Glutamatergic neuron (in vitro differentiated cells): ENCODE measurements at regions not wholly inside any gene's neighbourhood (a gene's known extent, or its start where the extent isn't known, plus 50 kb on each side); places are given as distances from the start of the nearest gene placed in this dataset.

ENCODE experiments used
- DNase-seq: peaks from one replicate; pipeline ENCODE4 v3.0.0; 2022
- H3K27ac Mint-ChIP-seq: one replicate; pipeline ENCODE4 v1.8.0; 2020; ENCODE audit warnings: mild to moderate bottlenecking, mixed read lengths, inconsistent platforms; ENCODE audit not compliant: unreplicated experiment
- H3K27me3 Mint-ChIP-seq: one replicate; pipeline ENCODE4 v1.8.0; 2020; ENCODE audit warnings: mild to moderate bottlenecking, moderate library complexity, mixed read lengths, inconsistent platforms; ENCODE audit not compliant: unreplicated experiment
- H3K36me3 Mint-ChIP-seq: one replicate; pipeline ENCODE4 v1.8.0; 2020; ENCODE audit warnings: mild to moderate bottlenecking, mixed read lengths, inconsistent platforms; ENCODE audit not compliant: unreplicated experiment
- H3K4me1 Mint-ChIP-seq: one replicate; pipeline ENCODE4 v1.8.0; 2020; ENCODE audit warnings: mild to moderate bottlenecking, low read depth, mixed read lengths, inconsistent platforms; ENCODE audit not compliant: unreplicated experiment
- H3K4me3 Mint-ChIP-seq: one replicate; pipeline ENCODE4 v1.8.0; 2020; ENCODE audit warnings: mild to moderate bottlenecking, mixed read lengths, inconsistent platforms; ENCODE audit not compliant: unreplicated experiment
- H3K9me3 Mint-ChIP-seq: one replicate; pipeline ENCODE4 v1.8.0; 2020; ENCODE audit warnings: mild to moderate bottlenecking, moderate library complexity, mixed read lengths, inconsistent platforms; ENCODE audit not compliant: unreplicated experiment
- CTCF ChIP-seq: fragments of 200-600 bp; sonication (generic); IDR thresholded peaks from one replicate; pipeline ENCODE4 v1.5.0; 2021; ENCODE audit not compliant: partially characterized antibody, unreplicated experiment

- H3K36me3 Mint-ChIP-seq = no peaks in the 10 kb centered on the region
- peaks cover 4% of the 10 kb centered on the region for H3K9me3 Mint-ChIP-seq
- TF ChIP-seq CTCF = no peak
- no peak overlapping the region for H3K4me3 Mint-ChIP-seq
- H3K4me1 Mint-ChIP-seq = no peaks in the 10 kb centered on the region
- no peak for DNase-seq
- H3K27me3 Mint-ChIP-seq = no peaks in the 10 kb centered on the region
- no peak overlapping the region for H3K27ac Mint-ChIP-seq
These were observed 223.5 kb upstream of the NCAM2 start for GRCh38 chr21:20774737-20775136.

DNA sequence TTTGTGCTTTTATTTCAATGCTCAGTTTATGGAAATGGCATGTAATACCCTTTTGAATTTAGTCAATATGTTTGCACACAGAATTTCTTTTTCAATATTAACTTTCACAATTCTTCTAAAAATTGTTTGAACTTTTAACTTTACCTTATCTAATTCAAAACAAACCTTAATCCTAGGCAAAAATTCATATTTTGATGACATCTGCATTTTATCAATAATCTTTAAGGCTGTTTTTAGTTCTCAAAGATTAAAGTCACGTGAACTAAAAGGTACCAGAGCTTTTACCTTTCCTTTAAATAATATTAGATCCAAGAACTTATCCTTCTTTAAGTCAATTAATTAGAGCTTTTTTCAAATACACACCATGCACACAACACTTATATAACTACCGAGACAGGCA is 218.9 kb upstream of the NCAM2 start:
- no peak overlapping the region for H3K4me3 Mint-ChIP-seq
- H3K9me3 Mint-ChIP-seq = peaks cover 4% of the 10 kb centered on the region
- no peak for TF ChIP-seq CTCF
- H3K27ac Mint-ChIP-seq = no peak overlapping the region
- H3K36me3 Mint-ChIP-seq = peaks cover 4% of the 10 kb centered on the region
- H3K4me1 Mint-ChIP-seq = no peaks in the 10 kb centered on the region
- peaks cover 1% of the 10 kb centered on the region for H3K27me3 Mint-ChIP-seq
- DNase-seq = no peak

- TF ChIP-seq CTCF = no peak
- H3K27ac Mint-ChIP-seq = no peak overlapping the region
- DNase-seq = no peak
- no peaks in the 10 kb centered on the region for H3K4me1 Mint-ChIP-seq
- no peaks in the 10 kb centered on the region for H3K9me3 Mint-ChIP-seq
- H3K36me3 Mint-ChIP-seq = peaks cover 4% of the 10 kb centered on the region
- H3K4me3 Mint-ChIP-seq = no peak overlapping the region
- peaks cover 1% of the 10 kb centered on the region for H3K27me3 Mint-ChIP-seq
These were observed 214.6 kb upstream of the NCAM2 start for GRCh38 chr21:20783611-20784010.

DNA sequence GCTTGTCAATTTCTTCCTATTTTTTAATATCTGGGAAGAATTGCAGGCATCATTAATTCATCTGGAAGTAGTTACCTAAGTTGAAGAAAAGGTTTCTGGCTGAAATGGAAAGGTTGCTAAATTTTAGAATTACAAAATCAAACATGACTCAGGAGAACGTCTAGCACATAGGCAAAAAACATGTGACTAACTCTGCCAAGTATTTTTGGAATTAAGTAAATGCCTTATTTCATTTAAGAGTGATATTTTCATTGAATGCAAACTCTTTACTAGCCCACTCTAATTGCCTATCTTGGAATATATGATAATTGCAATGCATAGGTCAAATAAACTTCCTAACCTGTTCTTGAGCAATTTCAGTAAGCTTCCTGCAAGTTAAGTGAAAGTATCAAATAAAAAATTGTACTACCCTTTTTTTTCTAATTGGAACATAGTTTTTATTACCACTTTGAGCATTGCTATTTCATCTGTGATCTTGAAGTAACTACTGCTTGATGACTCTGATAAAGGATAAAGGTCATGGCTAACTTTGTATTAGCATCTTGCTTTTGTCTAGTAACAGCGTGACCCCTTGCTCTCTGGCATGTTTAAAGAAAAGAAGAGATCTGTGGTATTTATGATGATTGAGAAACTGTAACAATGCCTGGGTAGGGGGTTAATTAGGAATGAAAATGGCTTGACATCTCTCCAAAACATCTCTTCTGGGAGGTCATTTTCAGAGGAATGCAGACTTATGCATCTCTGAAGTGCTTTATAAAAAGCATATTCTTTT is 208.3 kb upstream of the NCAM2 start:
- Mint-ChIP-seq H3K27ac (no peak overlapping the region), H3K9me3 (no peaks in the 10 kb centered on the region), H3K4me1 (no peaks in the 10 kb centered on the region), H3K4me3 (no peak overlapping the region), H3K27me3 (no peaks in the 10 kb centered on the region), H3K36me3 (no peaks in the 10 kb centered on the region)
- no peak for TF ChIP-seq CTCF
- no peak for DNase-seq

GRCh38 chr21:20800106-20800505 is 198.1 kb upstream of the NCAM2 start:
- H3K9me3 Mint-ChIP-seq = no peaks in the 10 kb centered on the region
- H3K27me3 Mint-ChIP-seq = no peaks in the 10 kb centered on the region
- no peak overlapping the region for H3K4me3 Mint-ChIP-seq
- DNase-seq = no peak
- no peaks in the 10 kb centered on the region for H3K36me3 Mint-ChIP-seq
- H3K4me1 Mint-ChIP-seq = no peaks in the 10 kb centered on the region
- no peak overlapping the region for H3K27ac Mint-ChIP-seq
- no peak for TF ChIP-seq CTCF
